ENCODE measurements at regions not wholly inside any gene's neighbourhood (a gene's known extent, or its start where the extent isn't known, plus 50 kb on each side); places are given as distances from the start of the nearest gene placed in this dataset.
"Not testable (repeated sequence)": the region's sequence is repeated elsewhere in the genome, so short reads cannot be mapped to it uniquely, and the experiment has no call there.

GRCh38 chr17:54376409-54376808 is 524.2 kb upstream of the TOM1L1 start:
- not testable (repeated sequence) for TF ChIP-seq ZNF343 (CRISPR knock-in tag; IDR thresholded peaks at IDR 0.05); ZC3H4 (CRISPR knock-in tag; IDR thresholded peaks at IDR 0.05; ENCODE audit: borderline replicate concordance); ZNF18 (CRISPR knock-in tag; IDR thresholded peaks at IDR 0.05; ENCODE audit: insufficient replicate concordance); ZNF549 (CRISPR knock-in tag; IDR thresholded peaks at IDR 0.05); GATA4 (IDR thresholded peaks at IDR 0.05; ENCODE audit: borderline replicate concordance, low read depth); JARID2 (CRISPR knock-in tag; IDR thresholded peaks at IDR 0.05; ENCODE audit: insufficient replicate concordance); HES4 (CRISPR knock-in tag; IDR thresholded peaks at IDR 0.05; ENCODE audit: borderline replicate concordance); ZNF253 (CRISPR knock-in tag; IDR thresholded peaks at IDR 0.05; ENCODE audit: borderline replicate concordance); ATF5 (CRISPR knock-in tag; IDR thresholded peaks at IDR 0.05; ENCODE audit: low read depth); CTCF (CRISPR knock-in tag; IDR thresholded peaks at IDR 0.05); ZSCAN12 (CRISPR knock-in tag; IDR thresholded peaks at IDR 0.05); RNF219 (CRISPR knock-in tag; IDR thresholded peaks at IDR 0.05)
